ENCODE measurements at regions not wholly inside any gene's neighbourhood (a gene's known extent, or its start where the extent isn't known, plus 50 kb on each side); places are given as distances from the start of the nearest gene placed in this dataset.

GRCh38 chr6:19632230-19632629 lies 204.9 kb upstream of the ID4 start:
- no peak for DNase-seq

- no peak for DNase-seq
These were observed 204.4 kb upstream of the ID4 start for GRCh38 chr6:19632786-19633185.

GRCh38 chr6:19635728-19636127 lies 201.4 kb upstream of the ID4 start:
- no peak for DNase-seq

GRCh38 chr6:19637010-19637409 lies 200.2 kb upstream of the ID4 start:
- no peak for DNase-seq

- DNase-seq, result no peak
These were observed 198.2 kb upstream of the ID4 start for GRCh38 chr6:19638931-19639330.

- DNase-seq, result no peak
These were observed 193.9 kb upstream of the ID4 start for GRCh38 chr6:19643287-19643686.

- no peak for DNase-seq
These were observed 193.5 kb upstream of the ID4 start for GRCh38 chr6:19643713-19644112.

- no peak for DNase-seq
These were observed 181.4 kb upstream of the ID4 start for GRCh38 chr6:19655744-19656143.

GRCh38 chr6:19660123-19660910 lies 176.9 kb upstream of the ID4 start:
- no peak for DNase-seq

- DNase-seq, result no peak
These were observed 174.3 kb upstream of the ID4 start for GRCh38 chr6:19662911-19663310.

- DNase-seq, result no peak
These were observed 173.7 kb upstream of the ID4 start for GRCh38 chr6:19663479-19663878.

GRCh38 chr6:19664050-19664449 lies 173.1 kb upstream of the ID4 start:
- DNase-seq, result no peak

- no peak for DNase-seq
These were observed 172.1 kb upstream of the ID4 start for GRCh38 chr6:19664878-19665612.

GRCh38 chr6:19665613-19665909 lies 171.6 kb upstream of the ID4 start:
- no peak for DNase-seq

- DNase-seq, result no peak
These were observed 168.5 kb upstream of the ID4 start for GRCh38 chr6:19668710-19669109.

- DNase-seq, result no peak
These were observed 168.0 kb upstream of the ID4 start for GRCh38 chr6:19669206-19669605.

GRCh38 chr6:19682859-19683258 lies 154.3 kb upstream of the ID4 start:
- DNase-seq, result no peak

- DNase-seq, result no peak
These were observed 146.7 kb upstream of the ID4 start for GRCh38 chr6:19690325-19691075.

- DNase-seq, result no peak
These were observed 145.6 kb upstream of the ID4 start for GRCh38 chr6:19691465-19692167.

- DNase-seq, result no peak
These were observed 144.5 kb upstream of the ID4 start for GRCh38 chr6:19692506-19693298.

GRCh38 chr6:19694697-19695096 lies 142.5 kb upstream of the ID4 start:
- DNase-seq, result no peak

GRCh38 chr6:19697744-19698290 lies 139.4 kb upstream of the ID4 start:
- DNase-seq, result no peak

Data from effector CD8-positive, alpha-beta T cell (primary cell).